C4-2B (cell line): ENCODE measurements at regions not wholly inside any gene's neighbourhood (a gene's known extent, or its start where the extent isn't known, plus 50 kb on each side); places are given as distances from the start of the nearest gene placed in this dataset.

Experiments used
- H3K27ac ChIP-seq: fragments of 450-650 bp; 2 replicates; pipeline ENCODE4 v1.5.1; 2017
- CTCF ChIP-seq: fragments of 450-650 bp; conservative IDR thresholded peaks from 2 replicates; pipeline ENCODE4 v1.5.1; 2017; ENCODE audit warnings: mild to moderate bottlenecking
- ZFX ChIP-seq: fragments of 450-650 bp; IDR thresholded peaks from 2 replicates; pipeline ENCODE4 v1.6.1; 2017

- TF ChIP-seq ZFX (no peak), CTCF (peak; percentile 39)
- H3K27ac ChIP-seq, result no peak overlapping the region
Observed at GRCh38 chr3:159929171-159930141, 59.2 kb upstream of the IL12A start.

GRCh38 chr3:159934216-159934615 is 54.4 kb upstream of the IL12A start:
- TF ChIP-seq CTCF (no peak), ZFX (no peak)
- H3K27ac ChIP-seq, result no peak overlapping the region

- TF ChIP-seq CTCF (no peak), ZFX (no peak)
- H3K27ac ChIP-seq, result no peak overlapping the region
Observed at GRCh38 chr3:159936541-159936940, 52.1 kb upstream of the IL12A start.

- no peak overlapping the region for H3K27ac ChIP-seq
- TF ChIP-seq CTCF, result no peak
- no peak for TF ChIP-seq ZFX
Observed at GRCh38 chr3:159937561-159938166, 51.0 kb upstream of the IL12A start.

- H3K27ac ChIP-seq, result no peak overlapping the region
- TF ChIP-seq ZFX (no peak), CTCF (no peak)
Observed at GRCh38 chr3:159938714-159939113, 49.9 kb upstream of the IL12A start.
